Thoracic aorta (tissue), 2 donors: ENCODE measurements at regions not wholly inside any gene's neighbourhood (a gene's known extent, or its start where the extent isn't known, plus 50 kb on each side); places are given as distances from the start of the nearest gene placed in this dataset.
A peak's percentile ranks its signal among the peaks of the same experiment; 100 is the strongest.
"Not testable (repeated sequence)": the region's sequence is repeated elsewhere in the genome, so short reads cannot be mapped to it uniquely, and the experiment has no call there.

Experiments
- ATAC-seq: fragments of 150-250 bp; one replicate; pipeline ENCODE4 v1.8.0; 2017; ENCODE audit warnings: low read depth; ENCODE audit not compliant: insufficient number of reproducible peaks, low FRiP score
- DNase-seq: peaks from one replicate; pipeline ENCODE4 v3.0.0-alpha.2; 2020; ENCODE audit warnings: low spot score
- H3K27ac ChIP-seq, 2 donors: fragments of 200-600 bp; sonication (generic); 1 replicate in 1 of 2; 2 replicates in 1 of 2; pipeline ENCODE4 v1.5.1; 2016; ENCODE audit warnings: mild to moderate bottlenecking in 2 of 2, moderate library complexity in 2 of 2
- H3K27me3 ChIP-seq: fragments of 200-600 bp; sonication (generic); replicated peaks from 2 replicates; pipeline ENCODE4 v1.6.0; 2016; ENCODE audit warnings: mild to moderate bottlenecking; ENCODE audit not compliant: insufficient read depth
- H3K36me3 ChIP-seq: fragments of 200-600 bp; sonication (generic); one replicate; pipeline ENCODE4 v1.5.1; 2016
- H3K4me1 ChIP-seq, 2 donors: fragments of 200-600 bp; sonication (generic); 1 replicate in 1 of 2; 2 replicates in 1 of 2; pipeline versions ENCODE4 v1.5.1 to v1.6.0; 2016; ENCODE audit warnings: low read depth in 2 of 2, mild to moderate bottlenecking in 1 of 2; ENCODE audit not compliant: control insufficient read depth in 1 of 2
- H3K4me3 ChIP-seq: fragments of 200-600 bp; sonication (generic); 2 replicates; pipeline ENCODE4 v1.5.1; 2016; ENCODE audit warnings: mild to moderate bottlenecking
- H3K9me3 ChIP-seq: fragments of 200-600 bp; sonication (generic); 2 replicates; pipeline ENCODE4 v1.5.1; 2016
- TF ChIP-seq, protein P1 (sequence below): fragments of 200-600 bp; sonication (generic); IDR thresholded peaks from one replicate; pipeline ENCODE4 v1.5.1; 2019; ENCODE audit warnings: antibody characterized with exemption

DNA sequence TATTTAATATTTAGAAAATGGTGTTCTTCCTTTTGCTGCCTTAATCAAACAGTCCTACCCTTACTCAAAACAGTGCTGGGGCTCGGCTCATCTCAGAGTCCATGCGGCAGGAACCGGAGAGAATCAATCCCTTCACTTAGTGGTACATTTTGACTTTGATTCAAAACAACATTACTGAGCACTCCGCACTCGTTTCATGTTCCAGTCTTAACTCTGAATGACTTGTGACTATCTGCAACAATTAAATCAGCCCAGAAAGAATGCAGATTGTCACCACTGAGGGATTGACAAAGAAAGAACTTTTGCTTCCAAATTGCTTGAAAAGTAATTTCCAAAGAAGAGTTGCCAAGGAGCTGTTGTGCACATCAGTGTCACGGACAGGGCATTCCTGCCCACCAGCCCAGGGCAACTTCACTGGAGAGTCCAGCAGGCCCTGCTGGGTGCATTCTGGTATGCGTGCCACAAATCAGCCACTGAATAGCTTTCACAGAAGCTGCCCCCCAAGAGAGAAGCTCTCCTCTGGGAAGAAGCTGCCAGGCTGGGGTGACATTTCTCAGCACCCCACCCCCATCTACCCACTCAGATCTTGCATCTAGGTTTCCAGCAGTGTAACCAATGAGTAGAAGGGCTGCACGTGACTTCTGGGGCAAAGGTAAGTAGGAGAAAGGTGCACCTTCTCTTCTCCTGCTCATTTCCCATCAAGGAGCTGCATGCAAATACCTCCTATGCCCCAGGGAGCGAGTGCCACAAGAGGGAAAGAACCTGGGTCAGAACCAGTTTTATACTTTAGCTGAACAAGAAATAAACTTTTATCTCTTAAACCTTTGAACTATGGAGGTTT lies 84.6 kb upstream of the ATP8B1 start:
- Histone ChIP-seq H3K4me3 (no peak overlapping the region), H3K9me3 (no peaks in the 10 kb centered on the region), H3K27me3 (no peaks in the 10 kb centered on the region), H3K4me1 (no peaks in the 10 kb centered on the region), H3K27ac (no peak overlapping the region), H3K36me3 (no peaks in the 10 kb centered on the region)
- TF ChIP-seq, protein P1, sequence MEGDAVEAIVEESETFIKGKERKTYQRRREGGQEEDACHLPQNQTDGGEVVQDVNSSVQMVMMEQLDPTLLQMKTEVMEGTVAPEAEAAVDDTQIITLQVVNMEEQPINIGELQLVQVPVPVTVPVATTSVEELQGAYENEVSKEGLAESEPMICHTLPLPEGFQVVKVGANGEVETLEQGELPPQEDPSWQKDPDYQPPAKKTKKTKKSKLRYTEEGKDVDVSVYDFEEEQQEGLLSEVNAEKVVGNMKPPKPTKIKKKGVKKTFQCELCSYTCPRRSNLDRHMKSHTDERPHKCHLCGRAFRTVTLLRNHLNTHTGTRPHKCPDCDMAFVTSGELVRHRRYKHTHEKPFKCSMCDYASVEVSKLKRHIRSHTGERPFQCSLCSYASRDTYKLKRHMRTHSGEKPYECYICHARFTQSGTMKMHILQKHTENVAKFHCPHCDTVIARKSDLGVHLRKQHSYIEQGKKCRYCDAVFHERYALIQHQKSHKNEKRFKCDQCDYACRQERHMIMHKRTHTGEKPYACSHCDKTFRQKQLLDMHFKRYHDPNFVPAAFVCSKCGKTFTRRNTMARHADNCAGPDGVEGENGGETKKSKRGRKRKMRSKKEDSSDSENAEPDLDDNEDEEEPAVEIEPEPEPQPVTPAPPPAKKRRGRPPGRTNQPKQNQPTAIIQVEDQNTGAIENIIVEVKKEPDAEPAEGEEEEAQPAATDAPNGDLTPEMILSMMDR = no peak
- no peak for DNase-seq
- ATAC-seq = no peak

DNA sequence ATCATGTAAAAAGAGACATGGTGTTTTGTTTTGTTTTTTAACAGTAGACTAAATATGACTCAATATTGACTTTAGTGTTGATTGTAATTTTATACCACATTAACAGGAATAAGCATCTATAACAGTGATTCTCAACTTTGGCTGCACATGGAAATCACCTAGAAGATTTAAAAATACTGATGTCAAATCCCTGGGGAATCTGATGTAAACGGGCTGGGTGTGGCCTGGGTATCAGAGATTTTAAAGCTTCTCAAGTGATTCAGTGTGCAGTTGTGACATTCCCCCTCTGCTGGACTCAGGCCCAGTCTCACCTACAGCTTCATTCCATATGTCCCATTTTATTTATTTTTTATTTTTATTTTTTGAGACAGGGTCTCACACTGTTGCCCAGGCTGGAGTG lies 82.8 kb upstream of the ATP8B1 start:
- DNase-seq = no peak
- Histone ChIP-seq H3K36me3 (no peaks in the 10 kb centered on the region), H3K4me1 (no peaks in the 10 kb centered on the region), H3K9me3 (no peaks in the 10 kb centered on the region), H3K27me3 (no peaks in the 10 kb centered on the region), H3K4me3 (no peak overlapping the region), H3K27ac (no peak overlapping the region)
- TF ChIP-seq, protein P1 = no peak
- no peak for ATAC-seq

GRCh38 chr18:57882465-57882864 lies 79.3 kb upstream of the ATP8B1 start:
- Histone ChIP-seq H3K4me3 (no peak overlapping the region), H3K9me3 (no peaks in the 10 kb centered on the region), H3K36me3 (no peaks in the 10 kb centered on the region), H3K27me3 (no peaks in the 10 kb centered on the region), H3K27ac (no peak overlapping the region), H3K4me1 (no peaks in the 10 kb centered on the region)
- no peak for DNase-seq
- no peak for ATAC-seq
- TF ChIP-seq, protein P1 = no peak

DNA sequence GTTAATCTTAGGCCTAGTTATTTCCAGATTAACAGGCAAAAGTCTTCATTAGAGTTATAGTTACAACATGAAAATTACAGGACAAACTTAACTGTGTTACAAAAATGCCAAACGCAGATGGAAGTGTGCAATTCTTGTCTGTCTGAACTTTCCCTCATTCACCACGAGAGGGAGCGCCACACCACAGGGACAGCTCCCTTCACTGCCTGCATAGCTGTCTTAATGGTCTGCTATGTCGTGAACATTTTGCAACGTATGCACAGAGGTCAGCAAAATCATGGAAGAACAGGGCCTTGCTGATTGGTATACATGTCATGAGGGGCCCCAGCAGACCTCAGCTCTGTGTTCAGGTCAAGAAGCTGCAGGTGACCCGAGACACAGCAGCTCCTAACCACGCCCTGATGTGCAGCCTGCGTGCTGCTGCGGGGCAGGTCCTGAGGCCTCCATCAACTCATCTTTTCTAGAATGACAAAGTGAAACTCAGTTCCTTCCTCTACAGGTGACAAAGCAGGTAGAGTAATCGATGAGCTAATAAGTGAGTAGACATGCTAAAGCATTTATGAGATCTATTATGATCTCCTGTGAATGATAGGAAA lies 78.8 kb upstream of the ATP8B1 start:
- H3K36me3 ChIP-seq = no peaks in the 10 kb centered on the region
- DNase-seq (peak; percentile 5), ATAC-seq (no peak)
- TF ChIP-seq, protein P1 = peak; percentile 89
- H3K27ac ChIP-seq = no peak overlapping the region
- H3K27me3 ChIP-seq = no peaks in the 10 kb centered on the region
- H3K9me3 ChIP-seq = no peaks in the 10 kb centered on the region
- no peak overlapping the region for H3K4me3 ChIP-seq
- no peaks in the 10 kb centered on the region for H3K4me1 ChIP-seq

DNA sequence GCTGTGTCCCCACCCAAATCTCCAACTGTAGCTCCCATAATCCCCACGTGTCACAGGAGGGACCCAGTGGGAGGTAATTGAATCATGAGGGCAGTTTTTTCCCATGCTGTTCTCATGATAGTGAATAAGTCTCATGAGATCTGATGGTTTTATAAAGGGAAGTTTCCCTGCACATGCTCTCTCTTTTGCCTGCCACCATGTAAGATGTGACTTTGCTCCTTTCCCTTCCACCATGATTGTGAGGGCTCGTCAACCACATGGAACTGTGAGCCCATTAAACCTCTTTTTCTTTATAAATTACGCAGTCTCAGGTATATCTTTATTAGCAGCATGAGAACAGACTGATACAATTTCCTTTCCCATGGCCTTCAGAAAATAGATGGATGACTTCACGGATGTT lies 76.8 kb upstream of the ATP8B1 start:
- H3K36me3 ChIP-seq, H3K27me3 ChIP-seq, H3K27ac ChIP-seq, DNase-seq, ATAC-seq, H3K4me1 ChIP-seq, H3K9me3 ChIP-seq, H3K4me3 ChIP-seq: not testable (repeated sequence)
